Large intestine (tissue), 3 donors: ENCODE measurements at regions not wholly inside any gene's neighbourhood (a gene's known extent, or its start where the extent isn't known, plus 50 kb on each side); places are given as distances from the start of the nearest gene placed in this dataset.

Source experiments
- DNase-seq, 2 donors: peaks; one replicate each; pipeline versions ENCODE4 v3.0.0 to v3.0.0-alpha.2; 2013
- H3K27ac ChIP-seq: one replicate; pipeline ENCODE4 v1.5.1; 2013; ENCODE audit warnings: low read length
- H3K27me3 ChIP-seq: 2 replicates; pipeline ENCODE4 v1.6.1; 2013; ENCODE audit warnings: low read length; ENCODE audit not compliant: control insufficient read depth, insufficient read depth
- H3K36me3 ChIP-seq: 2 replicates; pipeline ENCODE4 v1.6.1; 2013; ENCODE audit warnings: low read length; ENCODE audit not compliant: control insufficient read depth, insufficient read depth
- H3K4me1 ChIP-seq: one replicate; pipeline ENCODE4 v1.6.1; 2013; ENCODE audit warnings: low read length; ENCODE audit not compliant: control insufficient read depth, insufficient read depth
- H3K4me3 ChIP-seq: one replicate; pipeline ENCODE4 v1.5.1; 2013; ENCODE audit warnings: low read length
- H3K9me3 ChIP-seq: one replicate; pipeline ENCODE4 v1.6.1; 2013; ENCODE audit warnings: mild to moderate bottlenecking, low read depth, low read length, moderate library complexity; ENCODE audit not compliant: control insufficient read depth
- WGBS: methylation state at CpG from one replicate; pipeline ENCODE4 v1.1.5; 2013; ENCODE audit warnings: low lambda C conversion rate; ENCODE audit not compliant: insufficient coverage; 5-methylcytosine and 5-hydroxymethylcytosine counted together

GRCh38 chrX:146755214-146755613 is 54.4 kb upstream of the CXorf51B start:
- no peak overlapping the region for H3K4me3 ChIP-seq
- DNase-seq, result peak; percentile 1 to 33
- H3K27me3 ChIP-seq, result no peaks in the 10 kb centered on the region
- H3K4me1 ChIP-seq, result no peaks in the 10 kb centered on the region
- WGBS, result no CpG with 5 or more reads among the region's 1 CpG
- H3K27ac ChIP-seq, result no peak overlapping the region
- H3K36me3 ChIP-seq, result no peaks in the 10 kb centered on the region
- H3K9me3 ChIP-seq, result no peaks in the 10 kb centered on the region
